Liver (tissue), 8 donors: ENCODE measurements at regions not wholly inside any gene's neighbourhood (a gene's known extent, or its start where the extent isn't known, plus 50 kb on each side); places are given as distances from the start of the nearest gene placed in this dataset.

Source experiments
- DNase-seq: peaks from one replicate; pipeline ENCODE4 v3.0.0-alpha.2; 2017; ENCODE audit warnings: low spot score
- H3K27ac ChIP-seq, 2 donors: one replicate each; pipeline ENCODE4 v1.7.0; 2013; ENCODE audit warnings: inconsistent platforms in 2 of 2, low read length in 2 of 2, control low read depth in 1 of 2, low read depth in 1 of 2, mild to moderate bottlenecking in 1 of 2
- H3K27me3 ChIP-seq, 4 donors: one replicate each; pipeline versions ENCODE4 v1.6.1 to v1.7.0; 2013; ENCODE audit warnings: low read length in 3 of 4, inconsistent platforms in 1 of 4, mild to moderate bottlenecking in 1 of 4, moderate library complexity in 1 of 4; ENCODE audit not compliant: control insufficient read depth in 4 of 4, insufficient read depth in 4 of 4
- H3K36me3 ChIP-seq, 4 donors: one replicate each; pipeline versions ENCODE4 v1.6.1 to v1.7.0; 2013; ENCODE audit warnings: low read length in 3 of 4, mild to moderate bottlenecking in 3 of 4, low read depth in 1 of 4, moderate library complexity in 1 of 4; ENCODE audit not compliant: control insufficient read depth in 4 of 4, insufficient read depth in 3 of 4
- H3K4me1 ChIP-seq, 4 donors: one replicate each; pipeline versions ENCODE4 v1.6.1 to v1.7.0; 2013; ENCODE audit warnings: low read length in 3 of 4, mild to moderate bottlenecking in 3 of 4, moderate library complexity in 1 of 4; ENCODE audit not compliant: control insufficient read depth in 4 of 4, insufficient read depth in 4 of 4
- H3K4me3 ChIP-seq, 3 donors: one replicate each; pipeline versions ENCODE4 v1.6.1 to v1.7.0; 2013; ENCODE audit warnings: low read length in 3 of 3, control low read depth in 1 of 3, low read depth in 1 of 3, mild to moderate bottlenecking in 1 of 3
- H3K9ac ChIP-seq, 2 donors: one replicate each; pipeline ENCODE4 v1.7.0; 2013; ENCODE audit warnings: low read length in 2 of 2, mild to moderate bottlenecking in 2 of 2, moderate library complexity in 2 of 2, control low read depth in 1 of 2, low read depth in 1 of 2
- H3K9me3 ChIP-seq, 4 donors: one replicate each; pipeline versions ENCODE4 v1.6.1 to v1.7.0; 2013; ENCODE audit warnings: low read length in 3 of 4; ENCODE audit not compliant: control insufficient read depth in 4 of 4
- CTCF ChIP-seq: fragments of 150-350 bp; IDR thresholded peaks from 2 replicates; pipeline ENCODE4 v1.5.1; 2017; ENCODE audit warnings: improper control_type of control experiment, low read depth, low read length; ENCODE audit not compliant: missing input control
- EGR1 ChIP-seq, 2 donors: IDR thresholded peaks; 2 replicates each; pipeline ENCODE4 v1.6.1; 2016 to 2018; ENCODE audit warnings: antibody characterized with exemption in 2 of 2, low read depth in 2 of 2
- HNF4A ChIP-seq, 2 donors: conservative IDR thresholded peaks; 2 replicates each; pipeline ENCODE4 v1.6.1; 2016; ENCODE audit warnings: antibody characterized with exemption in 2 of 2, mild to moderate bottlenecking in 2 of 2
- JUND ChIP-seq, 2 donors: IDR thresholded peaks; 2 replicates each; pipeline ENCODE4 v1.6.1; 2016; ENCODE audit warnings: antibody characterized with exemption in 2 of 2
- NR2F2 ChIP-seq: IDR thresholded peaks from 2 replicates; pipeline ENCODE4 v1.6.1; 2016; ENCODE audit warnings: antibody characterized with exemption
- RAD21 ChIP-seq, 2 donors: IDR thresholded peaks; 2 replicates each; pipeline ENCODE4 v1.6.1; 2016; ENCODE audit warnings: antibody characterized with exemption in 2 of 2, mild to moderate bottlenecking in 2 of 2
- RXRA ChIP-seq, 2 donors: IDR thresholded peaks; 2 replicates each; pipeline ENCODE4 v1.6.1; 2017 to 2018; ENCODE audit warnings: antibody characterized with exemption in 2 of 2, mild to moderate bottlenecking in 1 of 2
- ZBTB33 ChIP-seq: IDR thresholded peaks from 2 replicates; pipeline ENCODE4 v1.6.1; 2016; ENCODE audit warnings: antibody characterized with exemption
- WGBS: extraction: QIAGEN DNeasy Blood & Tissue Kit; methylation state at CpG from one replicate; pipeline ENCODE4 v1.1.7; 2013; 5-methylcytosine and 5-hydroxymethylcytosine counted together
- TF ChIP-seq, protein P1 (sequence below): IDR thresholded peaks from 2 replicates; pipeline ENCODE4 v1.6.1; 2016; ENCODE audit warnings: antibody characterized with exemption
- TF ChIP-seq, protein P2 (sequence below): IDR thresholded peaks from 2 replicates; pipeline ENCODE4 v1.6.1; 2016; ENCODE audit warnings: antibody characterized with exemption, mild to moderate bottlenecking
- donor health status: healthy.
- donor health status: healthy.
- donor health status: healthy.
- donor health status: healthy.
- donor health status: healthy.

DNA sequence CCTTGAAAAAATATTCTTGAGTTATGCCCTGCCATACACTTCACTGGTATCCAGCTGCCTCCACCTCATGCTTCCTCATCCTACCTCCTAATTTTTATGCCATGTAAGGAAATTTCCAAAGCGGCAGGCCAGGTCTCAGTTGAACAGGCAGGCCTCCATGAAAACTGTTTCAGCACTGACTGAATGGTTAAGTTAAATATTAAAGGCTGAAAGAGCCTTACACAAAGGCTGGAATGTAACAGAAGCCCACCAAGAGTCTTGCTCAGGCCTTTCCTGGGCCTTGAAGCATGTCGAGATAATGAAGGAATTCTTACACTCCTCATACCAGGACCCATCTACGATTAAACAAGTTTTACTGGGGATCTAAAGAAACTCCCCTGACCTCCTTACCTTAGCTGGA, 359.6 kb upstream of the NOCT start:
- 64% methylated on average over 3 of the region's 3 CpGs for WGBS
- Histone ChIP-seq H3K27ac (no peak overlapping the region), H3K9ac (no peak overlapping the region), H3K4me1 (no peaks in the 10 kb centered on the region), H3K4me3 (no peak overlapping the region), H3K36me3 (no peaks in the 10 kb centered on the region), H3K27me3 (no peaks in the 10 kb centered on the region), H3K9me3 (no peaks in the 10 kb centered on the region)
- DNase-seq = no peak
- TF ChIP-seq ZBTB33 (no peak), CTCF (no peak), RAD21 (IDR thresholded peaks at IDR 0.05) (no peak), HNF4A (conservative IDR thresholded peaks at IDR 0.05) (no peak)

DNA sequence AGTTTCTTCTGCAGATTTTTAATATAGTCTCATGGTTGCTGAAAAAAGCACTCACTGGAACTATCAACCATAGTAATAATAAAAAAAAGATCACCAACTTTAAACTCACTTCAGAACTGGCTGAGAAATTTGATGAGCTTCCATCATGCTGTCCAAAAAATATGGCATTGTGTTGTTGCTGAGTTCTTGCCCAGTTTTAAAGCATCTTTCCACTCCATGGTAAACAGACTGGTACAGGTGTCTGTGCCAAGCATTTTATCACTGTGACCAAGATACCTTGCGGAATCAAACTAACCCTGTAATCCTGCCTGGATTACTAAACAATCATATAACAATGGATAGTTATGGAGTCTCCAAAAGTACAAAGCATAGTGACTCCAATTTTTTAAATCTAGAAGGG, 360.3 kb upstream of the NOCT start:
- Histone ChIP-seq H3K27me3 (no peaks in the 10 kb centered on the region), H3K27ac (no peak overlapping the region), H3K4me1 (no peaks in the 10 kb centered on the region), H3K9me3 (no peaks in the 10 kb centered on the region), H3K9ac (no peak overlapping the region), H3K4me3 (no peak overlapping the region), H3K36me3 (no peaks in the 10 kb centered on the region)
- DNase-seq = no peak
- WGBS = 49% methylated on average over 1 of the region's 1 CpG
- TF ChIP-seq, protein P1, sequence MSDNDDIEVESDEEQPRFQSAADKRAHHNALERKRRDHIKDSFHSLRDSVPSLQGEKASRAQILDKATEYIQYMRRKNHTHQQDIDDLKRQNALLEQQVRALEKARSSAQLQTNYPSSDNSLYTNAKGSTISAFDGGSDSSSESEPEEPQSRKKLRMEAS = no peak
- TF ChIP-seq, protein P2, sequence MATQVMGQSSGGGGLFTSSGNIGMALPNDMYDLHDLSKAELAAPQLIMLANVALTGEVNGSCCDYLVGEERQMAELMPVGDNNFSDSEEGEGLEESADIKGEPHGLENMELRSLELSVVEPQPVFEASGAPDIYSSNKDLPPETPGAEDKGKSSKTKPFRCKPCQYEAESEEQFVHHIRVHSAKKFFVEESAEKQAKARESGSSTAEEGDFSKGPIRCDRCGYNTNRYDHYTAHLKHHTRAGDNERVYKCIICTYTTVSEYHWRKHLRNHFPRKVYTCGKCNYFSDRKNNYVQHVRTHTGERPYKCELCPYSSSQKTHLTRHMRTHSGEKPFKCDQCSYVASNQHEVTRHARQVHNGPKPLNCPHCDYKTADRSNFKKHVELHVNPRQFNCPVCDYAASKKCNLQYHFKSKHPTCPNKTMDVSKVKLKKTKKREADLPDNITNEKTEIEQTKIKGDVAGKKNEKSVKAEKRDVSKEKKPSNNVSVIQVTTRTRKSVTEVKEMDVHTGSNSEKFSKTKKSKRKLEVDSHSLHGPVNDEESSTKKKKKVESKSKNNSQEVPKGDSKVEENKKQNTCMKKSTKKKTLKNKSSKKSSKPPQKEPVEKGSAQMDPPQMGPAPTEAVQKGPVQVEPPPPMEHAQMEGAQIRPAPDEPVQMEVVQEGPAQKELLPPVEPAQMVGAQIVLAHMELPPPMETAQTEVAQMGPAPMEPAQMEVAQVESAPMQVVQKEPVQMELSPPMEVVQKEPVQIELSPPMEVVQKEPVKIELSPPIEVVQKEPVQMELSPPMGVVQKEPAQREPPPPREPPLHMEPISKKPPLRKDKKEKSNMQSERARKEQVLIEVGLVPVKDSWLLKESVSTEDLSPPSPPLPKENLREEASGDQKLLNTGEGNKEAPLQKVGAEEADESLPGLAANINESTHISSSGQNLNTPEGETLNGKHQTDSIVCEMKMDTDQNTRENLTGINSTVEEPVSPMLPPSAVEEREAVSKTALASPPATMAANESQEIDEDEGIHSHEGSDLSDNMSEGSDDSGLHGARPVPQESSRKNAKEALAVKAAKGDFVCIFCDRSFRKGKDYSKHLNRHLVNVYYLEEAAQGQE = no peak
- no peak for TF ChIP-seq NR2F2
- no peak for TF ChIP-seq EGR1 (IDR thresholded peaks at IDR 0.05; ENCODE audit: low read depth in 2 of 2)
- no peak for TF ChIP-seq RXRA (IDR thresholded peaks at IDR 0.05)
- no peak for TF ChIP-seq CTCF
- TF ChIP-seq RAD21 (IDR thresholded peaks at IDR 0.05) = no peak
- no peak for TF ChIP-seq JUND (IDR thresholded peaks at IDR 0.05)
- TF ChIP-seq ZBTB33 = no peak
